ENCODE measurements at regions not wholly inside any gene's neighbourhood (a gene's known extent, or its start where the extent isn't known, plus 50 kb on each side); places are given as distances from the start of the nearest gene placed in this dataset.

- TF ChIP-seq CTCF (IDR thresholded peaks at IDR 0.05) (no peak), POLR2A (IDR thresholded peaks at IDR 0.05) (peak in 1 of 4 donors; percentile 16)
Observed at GRCh38 chr9:129436751-129437625, 183.9 kb downstream of the C9orf50 start.
